Neural progenitor cell (in vitro differentiated cells): ENCODE measurements at regions not wholly inside any gene's neighbourhood (a gene's known extent, or its start where the extent isn't known, plus 50 kb on each side); places are given as distances from the start of the nearest gene placed in this dataset.
"Not testable (repeated sequence)": the region's sequence is repeated elsewhere in the genome, so short reads cannot be mapped to it uniquely, and the experiment has no call there.

Experiments used
- DNase-seq: peaks from one replicate; pipeline ENCODE4 v3.0.0-alpha.2; 2016; ENCODE audit warnings: low spot score
- H2AFZ ChIP-seq: fragments of 200-600 bp; sonication (generic); replicated peaks from 2 replicates; pipeline ENCODE4 v1.6.1; 2016; ENCODE audit warnings: antibody characterized with exemption
- H3F3A ChIP-seq: fragments of 200-600 bp; sonication (generic); 2 replicates; pipeline ENCODE4 v1.6.1; 2016; ENCODE audit warnings: antibody characterized with exemption, low read depth
- H3K27ac ChIP-seq: fragments of 200-600 bp; sonication (generic); 2 replicates; pipeline ENCODE4 v1.5.1; 2016; ENCODE audit warnings: mild to moderate bottlenecking
- H3K27me3 ChIP-seq: fragments of 200-600 bp; sonication (generic); 2 replicates; pipeline ENCODE4 v1.6.1; 2016; ENCODE audit warnings: mild to moderate bottlenecking, moderate library complexity
- H3K36me3 ChIP-seq: fragments of 200-600 bp; sonication (generic); 2 replicates; pipeline ENCODE4 v1.5.1; 2016
- H3K4me1 ChIP-seq: fragments of 200-600 bp; sonication (generic); 2 replicates; pipeline ENCODE4 v1.6.1; 2016; ENCODE audit warnings: mixed run types
- H3K4me2 ChIP-seq: fragments of 200-600 bp; sonication (generic); 2 replicates; pipeline ENCODE4 v1.6.1; 2016
- H3K4me3 ChIP-seq: fragments of 200-600 bp; sonication (generic); 2 replicates; pipeline ENCODE4 v1.5.1; 2016
- H3K79me2 ChIP-seq: fragments of 200-600 bp; sonication (generic); 2 replicates; pipeline ENCODE4 v1.6.1; 2016; ENCODE audit warnings: low read depth
- H3K9ac ChIP-seq: fragments of 200-600 bp; sonication (generic); 2 replicates; pipeline ENCODE4 v1.6.1; 2016
- H3K9me3 ChIP-seq: fragments of 200-600 bp; sonication (generic); 2 replicates; pipeline ENCODE4 v1.5.1; 2016; ENCODE audit warnings: low read depth
- H4K20me1 ChIP-seq: fragments of 200-600 bp; sonication (generic); 2 replicates; pipeline ENCODE4 v1.6.1; 2016; ENCODE audit warnings: low read depth
- H3K27ac Mint-ChIP-seq: 3 replicates; pipeline ENCODE4 v1.8.0; 2021; ENCODE audit warnings: mixed read lengths
- H3K27me3 Mint-ChIP-seq: 2 replicates; pipeline ENCODE4 v1.8.0; 2022; ENCODE audit warnings: low read depth, mild to moderate bottlenecking, inconsistent platforms, moderate library complexity, mixed read lengths; ENCODE audit not compliant: insufficient read depth
- H3K36me3 Mint-ChIP-seq: 3 replicates; pipeline ENCODE4 v1.8.0; 2021; ENCODE audit warnings: mixed read lengths
- H3K4me1 Mint-ChIP-seq: 3 replicates; pipeline ENCODE4 v1.8.0; 2021; ENCODE audit warnings: mixed read lengths
- H3K4me3 Mint-ChIP-seq: 3 replicates; pipeline ENCODE4 v1.8.0; 2021; ENCODE audit warnings: mild to moderate bottlenecking, moderate library complexity, mixed read lengths
- H3K9me3 Mint-ChIP-seq: 3 replicates; pipeline ENCODE4 v1.8.0; 2020; ENCODE audit warnings: mixed read lengths
- CTCF ChIP-seq: fragments of 200-600 bp; sonication (generic); IDR thresholded peaks from 2 replicates; pipeline ENCODE4 v1.5.1; 2017; ENCODE audit warnings: antibody characterized with exemption, mild to moderate bottlenecking
- EZH2 ChIP-seq: fragments of 200-600 bp; sonication (generic); IDR thresholded peaks from 2 replicates; pipeline ENCODE4 v1.6.1; 2017; ENCODE audit warnings: antibody characterized with exemption, mild to moderate bottlenecking, moderate library complexity
- EZH2phosphoT487 ChIP-seq: fragments of 200-600 bp; sonication (generic); IDR thresholded peaks from 2 replicates; pipeline ENCODE4 v1.6.1; 2017; ENCODE audit warnings: antibody characterized with exemption

- Histone ChIP-seq H3K9ac (no peak overlapping the region), H3K4me2 (no peak overlapping the region), H3K9me3 (no peaks in the 10 kb centered on the region), H3K4me1 (no peaks in the 10 kb centered on the region), H3K27me3 (no peaks in the 10 kb centered on the region), H3F3A (no peaks in the 10 kb centered on the region), H4K20me1 (no peaks in the 10 kb centered on the region), H3K27ac (no peak overlapping the region), H2AFZ (no peak overlapping the region), H3K79me2 (no peaks in the 10 kb centered on the region), H3K36me3 (no peaks in the 10 kb centered on the region), H3K4me3 (no peak overlapping the region)
- TF ChIP-seq CTCF = no peak
- TF ChIP-seq EZH2 = no peak
- DNase-seq = no peak
- Mint-ChIP-seq H3K9me3 (peaks cover 6% of the 10 kb centered on the region), H3K4me3 (no peak overlapping the region), H3K27ac (no peak overlapping the region), H3K36me3 (no peaks in the 10 kb centered on the region), H3K27me3 (no peaks in the 10 kb centered on the region), H3K4me1 (peaks cover 2% of the 10 kb centered on the region)
Measured at GRCh38 chr4:127521463-127521862, 111.3 kb upstream of the INTU start.

- no peak overlapping the region for H3K4me3 Mint-ChIP-seq
- no peak for DNase-seq
- TF ChIP-seq EZH2phosphoT487 = no peak
- no peak for TF ChIP-seq EZH2
- no peak for TF ChIP-seq CTCF
- Histone ChIP-seq H3K79me2 (no peaks in the 10 kb centered on the region), H3K4me1 (no peaks in the 10 kb centered on the region), H3K4me2 (no peak overlapping the region), H3K9me3 (no peaks in the 10 kb centered on the region), H3F3A (no peaks in the 10 kb centered on the region), H3K27ac (no peak overlapping the region), H2AFZ (no peak overlapping the region), H3K36me3 (no peaks in the 10 kb centered on the region), H4K20me1 (no peaks in the 10 kb centered on the region), H3K4me3 (no peak overlapping the region), H3K9ac (no peak overlapping the region), H3K27me3 (no peaks in the 10 kb centered on the region)
- peaks cover 2% of the 10 kb centered on the region for H3K4me1 Mint-ChIP-seq
- no peaks in the 10 kb centered on the region for H3K27me3 Mint-ChIP-seq
- H3K9me3 Mint-ChIP-seq = peaks cover 6% of the 10 kb centered on the region
- H3K36me3 Mint-ChIP-seq = no peaks in the 10 kb centered on the region
- no peak overlapping the region for H3K27ac Mint-ChIP-seq
Measured at GRCh38 chr4:127523369-127523768, 109.4 kb upstream of the INTU start.

- TF ChIP-seq CTCF (no peak), EZH2 (no peak), EZH2phosphoT487 (no peak)
- no peaks in the 10 kb centered on the region for H3K4me1 ChIP-seq
- no peak overlapping the region for H3K4me2 ChIP-seq
- H3K4me1 Mint-ChIP-seq = peaks cover 2% of the 10 kb centered on the region
- no peak overlapping the region for H3K9ac ChIP-seq
- DNase-seq = peak; percentile 12
- no peaks in the 10 kb centered on the region for H3F3A ChIP-seq
- no peak overlapping the region for H3K27ac ChIP-seq
- no peaks in the 10 kb centered on the region for H3K27me3 ChIP-seq
- no peak overlapping the region for H3K4me3 ChIP-seq
- no peaks in the 10 kb centered on the region for H3K36me3 Mint-ChIP-seq
- no peaks in the 10 kb centered on the region for H4K20me1 ChIP-seq
- peaks cover 6% of the 10 kb centered on the region for H3K9me3 Mint-ChIP-seq
- H2AFZ ChIP-seq = no peak overlapping the region
- H3K4me3 Mint-ChIP-seq = no peak overlapping the region
- no peaks in the 10 kb centered on the region for H3K27me3 Mint-ChIP-seq
- H3K36me3 ChIP-seq = no peaks in the 10 kb centered on the region
- H3K79me2 ChIP-seq = no peaks in the 10 kb centered on the region
- no peaks in the 10 kb centered on the region for H3K9me3 ChIP-seq
- no peak overlapping the region for H3K27ac Mint-ChIP-seq
Measured at GRCh38 chr4:127525608-127526007, 107.1 kb upstream of the INTU start.

GRCh38 chr4:127528302-127528701, 104.5 kb upstream of the INTU start:
- no peaks in the 10 kb centered on the region for H3K4me1 ChIP-seq
- Mint-ChIP-seq H3K4me1 (peaks cover 2% of the 10 kb centered on the region), H3K27ac (no peak overlapping the region), H3K4me3 (no peak overlapping the region), H3K36me3 (no peaks in the 10 kb centered on the region), H3K27me3 (no peaks in the 10 kb centered on the region), H3K9me3 (peaks cover 3% of the 10 kb centered on the region)
- no peaks in the 10 kb centered on the region for H3F3A ChIP-seq
- no peaks in the 10 kb centered on the region for H3K79me2 ChIP-seq
- H3K9me3 ChIP-seq = no peaks in the 10 kb centered on the region
- no peak overlapping the region for H3K4me2 ChIP-seq
- H3K27me3 ChIP-seq = no peaks in the 10 kb centered on the region
- no peak for DNase-seq
- H2AFZ ChIP-seq = peak overlapping the region; percentile 50
- H3K27ac ChIP-seq = no peak overlapping the region
- TF ChIP-seq CTCF (no peak), EZH2 (no peak), EZH2phosphoT487 (no peak)
- H4K20me1 ChIP-seq = no peaks in the 10 kb centered on the region
- H3K4me3 ChIP-seq = no peak overlapping the region
- H3K9ac ChIP-seq = no peak overlapping the region
- H3K36me3 ChIP-seq = no peaks in the 10 kb centered on the region

GRCh38 chr4:127529879-127530278, 102.9 kb upstream of the INTU start:
- not testable (repeated sequence) for H2AFZ ChIP-seq, H3K27ac Mint-ChIP-seq

More at GRCh38 chr4:127529879-127530278, 102.9 kb upstream of the INTU start:
- not testable (repeated sequence) for H3K9me3 ChIP-seq, H4K20me1 ChIP-seq, H3K27me3 Mint-ChIP-seq, H3K9me3 Mint-ChIP-seq, H3K4me2 ChIP-seq, H3K27ac ChIP-seq, H3K36me3 ChIP-seq, H3K79me2 ChIP-seq, H3K4me3 Mint-ChIP-seq, H3K4me3 ChIP-seq, H3K27me3 ChIP-seq, H3K9ac ChIP-seq, H3K36me3 Mint-ChIP-seq, H3K4me1 Mint-ChIP-seq, H3F3A ChIP-seq, H3K4me1 ChIP-seq, DNase-seq
